ENCODE measurements at regions not wholly inside any gene's neighbourhood (a gene's known extent, or its start where the extent isn't known, plus 50 kb on each side); places are given as distances from the start of the nearest gene placed in this dataset.

- TF ChIP-seq ZNF281 (CRISPR knock-in tag; IDR thresholded peaks at IDR 0.05) (no peak), HMGA2 (CRISPR knock-in tag; IDR thresholded peaks at IDR 0.05) (no peak), AFF4 (CRISPR knock-in tag; IDR thresholded peaks at IDR 0.05; ENCODE audit: borderline replicate concordance) (no peak), E2F4 (CRISPR knock-in tag; IDR thresholded peaks at IDR 0.05; ENCODE audit: borderline replicate concordance, low read depth) (no peak), CREB1 (CRISPR knock-in tag; IDR thresholded peaks at IDR 0.05) (no peak), SOX15 (CRISPR knock-in tag; IDR thresholded peaks at IDR 0.05) (no peak)
Measured at GRCh38 chr15:62715946-62716345, 326.6 kb upstream of the TPM1 start (continued).

- CTCF ChIA-PET, result interaction anchor here (0.8 kb wide), 1 partner anchor 25 kb away, joined by 4 read pairs; no protein-coding TSS in a partner anchor
- H3K27ac Mint-ChIP-seq, result no peak overlapping the region
Measured at GRCh38 chr15:62717496-62717895, 325.1 kb upstream of the TPM1 start.

GRCh38 chr15:62719316-62719715, 323.2 kb upstream of the TPM1 start:
- Mint-ChIP-seq H3K36me3 (peaks cover 8% of the 10 kb centered on the region; the same call in 1 of the 2 replicates), H3K9me3 (no peaks in the 10 kb centered on the region), H3K4me1 (no peaks in the 10 kb centered on the region), H3K27ac (no peak overlapping the region; the same call in 1 of the 2 replicates), H3K4me3 (no peak overlapping the region), H3K27me3 (ENCODE audit: low read depth) (no peaks in the 10 kb centered on the region)
- no peak for TF ChIP-seq NFE2L1 (CRISPR knock-in tag; IDR thresholded peaks at IDR 0.05)
- TF ChIP-seq STAT6 (CRISPR knock-in tag; conservative IDR thresholded peaks at IDR 0.05; ENCODE audit: low read depth), result no peak
- no peak for TF ChIP-seq NFYB (CRISPR knock-in tag; conservative IDR thresholded peaks at IDR 0.05; ENCODE audit: low read depth)
- no peak for TF ChIP-seq PRRX2 (CRISPR knock-in tag; IDR thresholded peaks at IDR 0.05)
- TF ChIP-seq ZNF671 (CRISPR knock-in tag; IDR thresholded peaks at IDR 0.05), result no peak
- no peak for TF ChIP-seq ZNF121 (CRISPR knock-in tag; IDR thresholded peaks at IDR 0.05)
- DNase-seq (ENCODE audit: low spot score) (no peak), ATAC-seq (no peak)
- CTCF ChIA-PET, result interaction anchor here (1.3 kb wide), 1 partner anchor 23 kb away, joined by 5 read pairs; no protein-coding TSS in a partner anchor
- POLR2A ChIA-PET, result no interaction called here

More at GRCh38 chr15:62717496-62717895, 325.1 kb upstream of the TPM1 start:
- H3K4me3 Mint-ChIP-seq, result no peak overlapping the region
- no peaks in the 10 kb centered on the region for H3K27me3 Mint-ChIP-seq (ENCODE audit: low read depth)
- peaks cover 8% of the 10 kb centered on the region; the same call in 1 of the 2 replicates for H3K36me3 Mint-ChIP-seq
- POLR2A ChIA-PET, result no interaction called here
- DNase-seq (ENCODE audit: low spot score) (no peak), ATAC-seq (no peak)
- TF ChIP-seq ZNF263 (CRISPR knock-in tag; IDR thresholded peaks at IDR 0.05; ENCODE audit: low read depth) (no peak), RORB (CRISPR knock-in tag; IDR thresholded peaks at IDR 0.05) (no peak)
- no peaks in the 10 kb centered on the region for H3K9me3 Mint-ChIP-seq
- no peaks in the 10 kb centered on the region for H3K4me1 Mint-ChIP-seq
